Ishikawa (cell line): ENCODE measurements at regions not wholly inside any gene's neighbourhood (a gene's known extent, or its start where the extent isn't known, plus 50 kb on each side); places are given as distances from the start of the nearest gene placed in this dataset.

Experiments
- CEBPB ChIP-seq: IDR thresholded peaks from 2 replicates; pipeline ENCODE4 v1.6.1; 2012
- CREB1 ChIP-seq: IDR thresholded peaks from 2 replicates; pipeline ENCODE4 v1.6.1; 2012; ENCODE audit warnings: low read depth
- EGR1 ChIP-seq: IDR thresholded peaks from 2 replicates; pipeline ENCODE4 v1.6.1; 2012
- EP300 ChIP-seq: IDR thresholded peaks from 2 replicates; pipeline ENCODE4 v1.6.1; 2012; ENCODE audit warnings: borderline replicate concordance
- FOXM1 ChIP-seq: IDR thresholded peaks from 2 replicates; pipeline ENCODE4 v1.6.1; 2012; ENCODE audit warnings: low read depth, borderline replicate concordance
- NFIC ChIP-seq: IDR thresholded peaks from 2 replicates; pipeline ENCODE4 v1.6.1; 2012
- RAD21 ChIP-seq: IDR thresholded peaks from 2 replicates; pipeline ENCODE4 v1.6.1; 2012; ENCODE audit warnings: low read depth
- REST ChIP-seq: IDR thresholded peaks from 2 replicates; pipeline ENCODE4 v1.6.1; 2012; ENCODE audit warnings: low read depth, mild to moderate bottlenecking
- TAF1 ChIP-seq: IDR thresholded peaks from 2 replicates; pipeline ENCODE4 v1.6.1; 2012; ENCODE audit warnings: low read depth, mild to moderate bottlenecking
- TCF12 ChIP-seq: IDR thresholded peaks from 2 replicates; pipeline ENCODE4 v1.6.1; 2012; ENCODE audit warnings: low read depth
- TEAD4 ChIP-seq: IDR thresholded peaks from 2 replicates; pipeline ENCODE4 v1.6.1; 2012
- USF1 ChIP-seq: IDR thresholded peaks from 2 replicates; pipeline ENCODE4 v1.6.1; 2012
- YY1 ChIP-seq: IDR thresholded peaks from 2 replicates; pipeline ENCODE4 v1.6.1; 2012; ENCODE audit warnings: low read depth
- ZBTB7A ChIP-seq: IDR thresholded peaks from 2 replicates; pipeline ENCODE4 v1.6.1; 2012; ENCODE audit warnings: low read depth
- TF ChIP-seq, protein P1 (sequence below): IDR thresholded peaks from 2 replicates; pipeline ENCODE4 v1.6.1; 2012

- TF ChIP-seq TEAD4 = no peak
- TF ChIP-seq, protein P1, sequence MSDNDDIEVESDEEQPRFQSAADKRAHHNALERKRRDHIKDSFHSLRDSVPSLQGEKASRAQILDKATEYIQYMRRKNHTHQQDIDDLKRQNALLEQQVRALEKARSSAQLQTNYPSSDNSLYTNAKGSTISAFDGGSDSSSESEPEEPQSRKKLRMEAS = no peak
- TF ChIP-seq CEBPB = no peak
- no peak for TF ChIP-seq TCF12
- TF ChIP-seq CREB1 = no peak
- no peak for TF ChIP-seq EGR1
- TF ChIP-seq EP300 = no peak
- no peak for TF ChIP-seq NFIC
- no peak for TF ChIP-seq REST
- no peak for TF ChIP-seq FOXM1
- no peak for TF ChIP-seq ZBTB7A
- no peak for TF ChIP-seq YY1
- TF ChIP-seq TAF1 = no peak
- TF ChIP-seq USF1 = no peak
- no peak for TF ChIP-seq RAD21
Measured at GRCh38 chr15:87589134-87589533, 667.4 kb downstream of the NTRK3 start.

GRCh38 chr15:87582169-87582568, 674.4 kb downstream of the NTRK3 start:
- TF ChIP-seq USF1 (peak; percentile 89), REST (no peak)

- TF ChIP-seq USF1 (no peak), ZBTB7A (no peak), TEAD4 (no peak), EGR1 (no peak), TCF12 (no peak), EP300 (no peak)
- TF ChIP-seq, protein P1 = no peak
Measured at GRCh38 chr15:87579537-87579936, 677.0 kb downstream of the NTRK3 start.

DNA sequence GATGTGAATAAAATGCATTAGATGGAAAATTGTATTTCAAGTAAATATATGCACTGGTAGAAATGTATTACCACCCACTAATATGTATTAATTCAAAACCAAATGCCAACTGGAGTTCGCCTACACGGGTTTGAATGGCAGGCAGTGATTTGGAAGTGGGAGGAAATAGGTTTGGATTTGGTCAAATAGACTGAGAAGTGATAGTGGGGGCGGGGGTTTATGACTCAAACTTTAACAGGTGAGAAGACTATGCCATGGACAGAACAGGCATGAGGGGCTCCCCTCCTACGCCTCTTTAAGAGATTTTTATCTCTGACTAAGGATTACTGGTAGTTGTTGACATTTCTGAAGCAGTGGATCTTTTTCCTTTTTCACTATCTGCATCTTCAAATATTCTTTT, 677.8 kb downstream of the NTRK3 start:
- TF ChIP-seq CEBPB (no peak), EP300 (no peak), NFIC (no peak), TEAD4 (no peak), CREB1 (no peak), EGR1 (no peak), RAD21 (no peak), ZBTB7A (no peak), REST (no peak), USF1 (no peak), FOXM1 (no peak), TCF12 (no peak), TAF1 (no peak), YY1 (no peak)
- TF ChIP-seq, protein P1 = no peak
